SK-N-SH (cell line): ENCODE measurements at regions not wholly inside any gene's neighbourhood (a gene's known extent, or its start where the extent isn't known, plus 50 kb on each side); places are given as distances from the start of the nearest gene placed in this dataset.

Source experiments
- CTCF ChIA-PET: fragments of 300-600, 350-600 bp; formaldehyde crosslinking; extraction: SDS; loops from one replicate; lab custom pipeline; 2021; lab: Yijun Ruan, JAX
- POLR2A ChIA-PET: fragments of 350-600 bp; sonication (Branson Sonifier 250); formaldehyde crosslinking; extraction: SDS; loops from one replicate; lab custom pipeline; 2020; ENCODE audit warnings: antibody characterized with exemption, inconsistent platforms; lab: Yijun Ruan, JAX
- DNase-seq: peaks from one replicate; pipeline ENCODE4 v3.0.0; 2012
- H2AFZ ChIP-seq: fragments of 200-600 bp; sonication (generic); 2 replicates; pipeline ENCODE4 v1.8.1; 2016; ENCODE audit warnings: antibody characterized with exemption, mild to moderate bottlenecking, low read depth
- H3F3A ChIP-seq: fragments of 200-600 bp; sonication (generic); replicated peaks from 2 replicates; pipeline ENCODE3; 2016; ENCODE audit warnings: antibody characterized with exemption, mild to moderate bottlenecking; ENCODE audit not compliant: insufficient read depth
- H3K27ac ChIP-seq, 2 experiments: fragments of 200-500 bp in 1 of 2; fragments of 200-600 bp in 1 of 2; sonication (Bioruptor generic) in 1 of 2; sonication (generic), shearing (Covaris generic) in 1 of 2; 2 replicates each; pipeline versions ENCODE4 v1.5.1 to v1.6.1; 2014 to 2016; ENCODE audit warnings: low read depth in 2 of 2, inconsistent platforms in 1 of 2, low read length in 1 of 2, mild to moderate bottlenecking in 1 of 2, mixed read lengths in 1 of 2
- H3K27me3 ChIP-seq: fragments of 200-600 bp; sonication (generic), shearing (Covaris generic); 2 replicates; pipeline ENCODE4 v1.6.1; 2016; ENCODE audit warnings: mixed run types; ENCODE audit not compliant: insufficient read depth
- H3K36me3 ChIP-seq, 2 experiments: fragments of 200-500 bp in 1 of 2; fragments of 200-600 bp in 1 of 2; sonication (Bioruptor generic) in 1 of 2; sonication (generic) in 1 of 2; replicated peaks in 1 of 2; 2 replicates each; pipeline versions ENCODE3 to v1.5.1; 2014 to 2016; ENCODE audit warnings: low read length in 1 of 2, mild to moderate bottlenecking in 1 of 2; ENCODE audit not compliant: insufficient read depth in 2 of 2, control insufficient read depth in 1 of 2
- H3K4me1 ChIP-seq, 2 experiments: fragments of 200-500 bp in 1 of 2; fragments of 200-600 bp in 1 of 2; sonication (Bioruptor generic) in 1 of 2; sonication (generic), shearing (Covaris generic) in 1 of 2; 2 replicates each; pipeline versions ENCODE4 v1.5.1 to v1.6.1; 2014 to 2016; ENCODE audit warnings: low read depth in 1 of 2, low read length in 1 of 2, mixed run types in 1 of 2; ENCODE audit not compliant: insufficient read depth in 2 of 2, control insufficient read depth in 1 of 2
- H3K4me2 ChIP-seq: fragments of 200-600 bp; sonication (generic), shearing (Covaris generic); 2 replicates; pipeline ENCODE4 v1.6.1; 2017; ENCODE audit warnings: mixed run types
- H3K4me3 ChIP-seq, 2 experiments: fragments of 200-500 bp in 1 of 2; fragments of 200-600 bp in 1 of 2; sonication (Bioruptor generic) in 1 of 2; sonication (generic), shearing (Covaris generic) in 1 of 2; 2 replicates each; pipeline versions ENCODE4 v1.5.1 to v1.8.1; 2014 to 2016; ENCODE audit warnings: low read depth in 2 of 2, inconsistent platforms in 1 of 2, low read length in 1 of 2, mild to moderate bottlenecking in 1 of 2, mixed read lengths in 1 of 2, moderate library complexity in 1 of 2
- H3K79me2 ChIP-seq: fragments of 200-600 bp; sonication (generic); 2 replicates; pipeline ENCODE4 v1.8.1; 2017; ENCODE audit warnings: mild to moderate bottlenecking; ENCODE audit not compliant: insufficient read depth
- H3K9ac ChIP-seq: fragments of 200-600 bp; sonication (generic); 2 replicates; pipeline ENCODE4 v1.6.1; 2017; ENCODE audit warnings: mixed run types
- H3K9me2 ChIP-seq: fragments of 200-600 bp; sonication (generic); 2 replicates; pipeline ENCODE4 v1.6.1; 2017; ENCODE audit warnings: mixed run types
- H3K9me3 ChIP-seq: fragments of 200-600 bp; sonication (generic); 2 replicates; pipeline ENCODE4 v1.6.1; 2017; ENCODE audit warnings: mixed run types, mild to moderate bottlenecking, moderate library complexity
- H4K20me1 ChIP-seq: fragments of 200-600 bp; sonication (generic); 2 replicates; pipeline ENCODE4 v1.6.1; 2017; ENCODE audit warnings: mild to moderate bottlenecking, mixed run types; ENCODE audit not compliant: insufficient read depth
- CHD2 ChIP-seq: fragments of 150-350 bp; IDR thresholded peaks from 2 replicates; pipeline ENCODE4 v1.6.1; 2018; ENCODE audit warnings: low read length; ENCODE audit not compliant: partially characterized antibody
- EP300 ChIP-seq, 2 experiments: IDR thresholded peaks; 2 replicates each; pipeline versions ENCODE4 v1.4.0 to v1.6.1; 2012; ENCODE audit warnings: borderline replicate concordance in 1 of 2, low read depth in 1 of 2, low read length in 1 of 2
- FOSL2 ChIP-seq: IDR thresholded peaks from 2 replicates; pipeline ENCODE4 v1.4.0; 2012; ENCODE audit warnings: low read depth, mild to moderate bottlenecking, moderate library complexity, borderline replicate concordance
- FOXJ3 ChIP-seq: sonication (generic); formaldehyde crosslinking; IDR thresholded peaks from 2 replicates; pipeline ENCODE4 v1.5.1; 2020; ENCODE audit warnings: mild to moderate bottlenecking, missing genetic modification reagents
- FOXM1 ChIP-seq: IDR thresholded peaks from 2 replicates; pipeline ENCODE4 v1.4.0; 2012; ENCODE audit warnings: low read depth, mild to moderate bottlenecking
- GABPA ChIP-seq: IDR thresholded peaks from 2 replicates; pipeline ENCODE4 v1.4.0; 2012; ENCODE audit warnings: low read depth, mild to moderate bottlenecking
- RCOR1 ChIP-seq: fragments of 150-350 bp; IDR thresholded peaks from 2 replicates; pipeline ENCODE4 v1.6.1; 2017; ENCODE audit warnings: antibody characterized with exemption, low read length
- RFX5 ChIP-seq: IDR thresholded peaks from 2 replicates; pipeline ENCODE4 v1.6.1; 2012; ENCODE audit warnings: mild to moderate bottlenecking, improper control_type of control experiment, low read length
- RXRA ChIP-seq: IDR thresholded peaks from 2 replicates; pipeline ENCODE4 v1.4.0; 2012; ENCODE audit warnings: low read depth, mild to moderate bottlenecking, borderline replicate concordance
- SIN3A ChIP-seq: IDR thresholded peaks from 2 replicates; pipeline ENCODE4 v1.6.1; 2012; ENCODE audit warnings: low read depth, mild to moderate bottlenecking, low read length, moderate library complexity, borderline replicate concordance
- WGBS: methylation state at CpG from one replicate; pipeline ENCODE4 v1.1.6; 2017; ENCODE audit warnings: low lambda C conversion rate; 5-methylcytosine and 5-hydroxymethylcytosine counted together
- TF ChIP-seq, protein P1 (sequence below): fragments of 200-600 bp; sonication (generic); IDR thresholded peaks from 2 replicates; pipeline ENCODE4 v1.6.1; 2017; ENCODE audit warnings: antibody characterized with exemption, mild to moderate bottlenecking, moderate library complexity
- TF ChIP-seq, protein P2 (sequence below): IDR thresholded peaks from 2 replicates; pipeline ENCODE4 v1.6.1; 2012; ENCODE audit warnings: mild to moderate bottlenecking, low read depth, low read length, moderate library complexity
- TF ChIP-seq, protein P3 (sequence below): IDR thresholded peaks from 2 replicates; pipeline ENCODE4 v1.4.0; 2012; ENCODE audit warnings: low read depth, borderline replicate concordance
- TF ChIP-seq, protein P4 (sequence below): IDR thresholded peaks from 2 replicates; pipeline ENCODE4; 2012
- TF ChIP-seq, protein P5 (sequence below): fragments of 150-350 bp; IDR thresholded peaks from 2 replicates; pipeline ENCODE4 v1.6.1; 2016; ENCODE audit warnings: mild to moderate bottlenecking, low read depth, low read length

DNA sequence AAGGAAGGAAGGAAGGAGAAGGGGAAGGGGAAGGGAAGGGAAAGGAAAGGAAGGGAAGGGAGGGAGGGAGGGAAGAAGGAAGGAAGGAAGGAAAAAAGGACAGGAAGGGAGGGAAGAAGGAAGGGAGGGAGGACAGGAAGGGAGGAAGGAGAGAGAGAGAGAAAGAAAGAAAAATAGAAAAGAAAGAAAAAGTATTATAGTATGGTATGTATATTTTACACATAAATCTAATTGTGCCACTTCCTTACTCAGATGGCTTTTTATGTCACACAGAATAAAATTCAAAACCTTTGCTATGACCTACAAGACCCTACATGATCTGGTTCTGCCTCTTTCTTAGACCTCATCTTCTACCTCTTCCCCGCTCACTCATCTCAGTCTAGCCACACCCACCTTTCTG is 1016.9 kb upstream of the AUTS2 start:
- Histone ChIP-seq H2AFZ (no peak overlapping the region), H3K9ac (no peak overlapping the region), H3K79me2 (no peaks in the 10 kb centered on the region), H3K27ac (no peak overlapping the region), H3K4me2 (no peak overlapping the region), H3K9me3 (peaks cover 4% of the 10 kb centered on the region; the same call in 1 of the 2 replicates), H3K36me3 (no peaks in the 10 kb centered on the region), H3K4me3 (no peak overlapping the region), H4K20me1 (no peaks in the 10 kb centered on the region), H3F3A (no peaks in the 10 kb centered on the region), H3K27me3 (no peaks in the 10 kb centered on the region), H3K9me2 (no peaks in the 10 kb centered on the region), H3K4me1 (no peaks in the 10 kb centered on the region)
- 68% methylated on average over 1 of the region's 1 CpG for WGBS
- DNase-seq: no peak
- POLR2A ChIA-PET: no interaction called here
- CTCF ChIA-PET: interaction anchor here (0.9 to 1.5 kb wide), 3 partner anchors 8 to 24 kb away, joined by 3 to 4 read pairs (median 3); no protein-coding TSS in a partner anchor
- TF ChIP-seq, protein P1, sequence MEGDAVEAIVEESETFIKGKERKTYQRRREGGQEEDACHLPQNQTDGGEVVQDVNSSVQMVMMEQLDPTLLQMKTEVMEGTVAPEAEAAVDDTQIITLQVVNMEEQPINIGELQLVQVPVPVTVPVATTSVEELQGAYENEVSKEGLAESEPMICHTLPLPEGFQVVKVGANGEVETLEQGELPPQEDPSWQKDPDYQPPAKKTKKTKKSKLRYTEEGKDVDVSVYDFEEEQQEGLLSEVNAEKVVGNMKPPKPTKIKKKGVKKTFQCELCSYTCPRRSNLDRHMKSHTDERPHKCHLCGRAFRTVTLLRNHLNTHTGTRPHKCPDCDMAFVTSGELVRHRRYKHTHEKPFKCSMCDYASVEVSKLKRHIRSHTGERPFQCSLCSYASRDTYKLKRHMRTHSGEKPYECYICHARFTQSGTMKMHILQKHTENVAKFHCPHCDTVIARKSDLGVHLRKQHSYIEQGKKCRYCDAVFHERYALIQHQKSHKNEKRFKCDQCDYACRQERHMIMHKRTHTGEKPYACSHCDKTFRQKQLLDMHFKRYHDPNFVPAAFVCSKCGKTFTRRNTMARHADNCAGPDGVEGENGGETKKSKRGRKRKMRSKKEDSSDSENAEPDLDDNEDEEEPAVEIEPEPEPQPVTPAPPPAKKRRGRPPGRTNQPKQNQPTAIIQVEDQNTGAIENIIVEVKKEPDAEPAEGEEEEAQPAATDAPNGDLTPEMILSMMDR: no peak
- TF ChIP-seq, protein P2, sequence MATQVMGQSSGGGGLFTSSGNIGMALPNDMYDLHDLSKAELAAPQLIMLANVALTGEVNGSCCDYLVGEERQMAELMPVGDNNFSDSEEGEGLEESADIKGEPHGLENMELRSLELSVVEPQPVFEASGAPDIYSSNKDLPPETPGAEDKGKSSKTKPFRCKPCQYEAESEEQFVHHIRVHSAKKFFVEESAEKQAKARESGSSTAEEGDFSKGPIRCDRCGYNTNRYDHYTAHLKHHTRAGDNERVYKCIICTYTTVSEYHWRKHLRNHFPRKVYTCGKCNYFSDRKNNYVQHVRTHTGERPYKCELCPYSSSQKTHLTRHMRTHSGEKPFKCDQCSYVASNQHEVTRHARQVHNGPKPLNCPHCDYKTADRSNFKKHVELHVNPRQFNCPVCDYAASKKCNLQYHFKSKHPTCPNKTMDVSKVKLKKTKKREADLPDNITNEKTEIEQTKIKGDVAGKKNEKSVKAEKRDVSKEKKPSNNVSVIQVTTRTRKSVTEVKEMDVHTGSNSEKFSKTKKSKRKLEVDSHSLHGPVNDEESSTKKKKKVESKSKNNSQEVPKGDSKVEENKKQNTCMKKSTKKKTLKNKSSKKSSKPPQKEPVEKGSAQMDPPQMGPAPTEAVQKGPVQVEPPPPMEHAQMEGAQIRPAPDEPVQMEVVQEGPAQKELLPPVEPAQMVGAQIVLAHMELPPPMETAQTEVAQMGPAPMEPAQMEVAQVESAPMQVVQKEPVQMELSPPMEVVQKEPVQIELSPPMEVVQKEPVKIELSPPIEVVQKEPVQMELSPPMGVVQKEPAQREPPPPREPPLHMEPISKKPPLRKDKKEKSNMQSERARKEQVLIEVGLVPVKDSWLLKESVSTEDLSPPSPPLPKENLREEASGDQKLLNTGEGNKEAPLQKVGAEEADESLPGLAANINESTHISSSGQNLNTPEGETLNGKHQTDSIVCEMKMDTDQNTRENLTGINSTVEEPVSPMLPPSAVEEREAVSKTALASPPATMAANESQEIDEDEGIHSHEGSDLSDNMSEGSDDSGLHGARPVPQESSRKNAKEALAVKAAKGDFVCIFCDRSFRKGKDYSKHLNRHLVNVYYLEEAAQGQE: no peak
- TF ChIP-seq FOXM1 (no peak), RXRA (no peak), CHD2 (no peak), SIN3A (no peak), FOSL2 (no peak), GABPA (no peak), FOXJ3 (CRISPR knock-in tag) (no peak), RCOR1 (no peak), EP300 (IDR thresholded peaks at IDR 0.05; ENCODE audit: borderline replicate concordance in 1 of 2, low read depth in 1 of 2, low read length in 1 of 2) (no peak), RFX5 (no peak)
- TF ChIP-seq, protein P3, sequence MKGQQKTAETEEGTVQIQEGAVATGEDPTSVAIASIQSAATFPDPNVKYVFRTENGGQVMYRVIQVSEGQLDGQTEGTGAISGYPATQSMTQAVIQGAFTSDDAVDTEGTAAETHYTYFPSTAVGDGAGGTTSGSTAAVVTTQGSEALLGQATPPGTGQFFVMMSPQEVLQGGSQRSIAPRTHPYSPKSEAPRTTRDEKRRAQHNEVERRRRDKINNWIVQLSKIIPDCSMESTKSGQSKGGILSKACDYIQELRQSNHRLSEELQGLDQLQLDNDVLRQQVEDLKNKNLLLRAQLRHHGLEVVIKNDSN: no peak
- TF ChIP-seq, protein P4, sequence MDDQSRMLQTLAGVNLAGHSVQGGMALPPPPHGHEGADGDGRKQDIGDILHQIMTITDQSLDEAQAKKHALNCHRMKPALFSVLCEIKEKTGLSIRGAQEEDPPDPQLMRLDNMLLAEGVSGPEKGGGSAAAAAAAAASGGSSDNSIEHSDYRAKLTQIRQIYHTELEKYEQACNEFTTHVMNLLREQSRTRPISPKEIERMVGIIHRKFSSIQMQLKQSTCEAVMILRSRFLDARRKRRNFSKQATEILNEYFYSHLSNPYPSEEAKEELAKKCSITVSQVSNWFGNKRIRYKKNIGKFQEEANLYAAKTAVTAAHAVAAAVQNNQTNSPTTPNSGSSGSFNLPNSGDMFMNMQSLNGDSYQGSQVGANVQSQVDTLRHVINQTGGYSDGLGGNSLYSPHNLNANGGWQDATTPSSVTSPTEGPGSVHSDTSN: no peak
- TF ChIP-seq, protein P5, sequence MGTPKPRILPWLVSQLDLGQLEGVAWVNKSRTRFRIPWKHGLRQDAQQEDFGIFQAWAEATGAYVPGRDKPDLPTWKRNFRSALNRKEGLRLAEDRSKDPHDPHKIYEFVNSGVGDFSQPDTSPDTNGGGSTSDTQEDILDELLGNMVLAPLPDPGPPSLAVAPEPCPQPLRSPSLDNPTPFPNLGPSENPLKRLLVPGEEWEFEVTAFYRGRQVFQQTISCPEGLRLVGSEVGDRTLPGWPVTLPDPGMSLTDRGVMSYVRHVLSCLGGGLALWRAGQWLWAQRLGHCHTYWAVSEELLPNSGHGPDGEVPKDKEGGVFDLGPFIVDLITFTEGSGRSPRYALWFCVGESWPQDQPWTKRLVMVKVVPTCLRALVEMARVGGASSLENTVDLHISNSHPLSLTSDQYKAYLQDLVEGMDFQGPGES: no peak
